ENCODE measurements at regions not wholly inside any gene's neighbourhood (a gene's known extent, or its start where the extent isn't known, plus 50 kb on each side); places are given as distances from the start of the nearest gene placed in this dataset.

- DNase-seq (no peak), ATAC-seq (no peak)
- Histone ChIP-seq H3K36me3 (replicated peaks in 1 of 2; ENCODE audit: insufficient read depth in 1 of 2, low read depth in 2 of 2) (no peaks in the 10 kb centered on the region), H3K9me3 (no peaks in the 10 kb centered on the region), H3K4me3 (no peak overlapping the region), H3K27me3 (no peaks in the 10 kb centered on the region), H3K27ac (no peak overlapping the region), H3K4me1 (no peaks in the 10 kb centered on the region)
- 65 to 92% methylated on average over 1 of the region's 1 CpG for WGBS, 2 donors
- TF ChIP-seq CTCF (IDR thresholded peaks at IDR 0.05) = no peak
- no peak for TF ChIP-seq POLR2A (IDR thresholded peaks at IDR 0.05)
- intact Hi-C loops (cut with DNase I) = no loop called here
Observed at GRCh38 chr2:181250691-181251090, 206.5 kb upstream of the ITGA4 start.

GRCh38 chr2:181252262-181253148, 204.7 kb upstream of the ITGA4 start:
- no peak for DNase-seq
- Histone ChIP-seq H3K27ac (no peak overlapping the region), H3K9me3 (no peaks in the 10 kb centered on the region), H3K36me3 (replicated peaks in 1 of 2; ENCODE audit: insufficient read depth in 1 of 2, low read depth in 2 of 2) (no peaks in the 10 kb centered on the region), H3K27me3 (no peaks in the 10 kb centered on the region), H3K4me3 (no peak overlapping the region), H3K4me1 (no peaks in the 10 kb centered on the region)
- TF ChIP-seq POLR2A (IDR thresholded peaks at IDR 0.05) = no peak
- no peak for TF ChIP-seq CTCF (IDR thresholded peaks at IDR 0.05)
- intact Hi-C loops (cut with DNase I) = no loop called here
- whole genome bisulfite sequencing, 2 donors = 51 to 67% methylated on average over 5 of the region's 5 CpGs
- no peak for ATAC-seq

- DNase-seq = no peak
- ATAC-seq = no peak
Observed at GRCh38 chr2:181253438-181253837, 203.7 kb upstream of the ITGA4 start.

DNA sequence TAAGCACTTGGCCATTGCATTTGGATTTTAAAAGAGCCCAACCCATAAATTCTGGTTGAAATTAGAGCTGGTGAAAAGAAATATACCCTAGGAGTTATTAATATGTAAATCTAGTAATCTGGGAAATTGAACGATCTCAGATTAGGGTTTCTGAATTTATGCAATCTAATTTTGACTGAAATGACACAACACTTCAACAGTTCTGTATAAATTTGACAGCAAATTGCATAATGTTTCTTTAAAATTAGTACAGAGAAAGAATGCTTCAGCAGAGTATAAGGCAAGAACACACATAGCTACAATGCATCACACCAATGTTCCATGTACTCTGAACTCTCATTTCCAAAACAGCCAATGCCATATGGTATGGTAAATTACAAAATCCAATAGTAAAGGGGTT, 201.5 kb upstream of the ITGA4 start:
- DNase-seq (no peak), ATAC-seq (no peak)
- Histone ChIP-seq H3K9me3 (no peaks in the 10 kb centered on the region), H3K27me3 (no peaks in the 10 kb centered on the region), H3K4me3 (no peak overlapping the region), H3K36me3 (replicated peaks in 1 of 2; ENCODE audit: insufficient read depth in 1 of 2, low read depth in 2 of 2) (no peaks in the 10 kb centered on the region), H3K4me1 (no peaks in the 10 kb centered on the region), H3K27ac (no peak overlapping the region)
- TF ChIP-seq CTCF (IDR thresholded peaks at IDR 0.05) (no peak), POLR2A (IDR thresholded peaks at IDR 0.05) (no peak)
- intact Hi-C loops (cut with DNase I) = no loop called here
- 62 to 86% methylated on average over 1 of the region's 1 CpG for WGBS, 2 donors

More at GRCh38 chr2:181253438-181253837, 203.7 kb upstream of the ITGA4 start:
- WGBS, 2 donors = 79 to 90% methylated on average over 3 of the region's 3 CpGs
- H3K27ac ChIP-seq = no peak overlapping the region
- no peaks in the 10 kb centered on the region for H3K27me3 ChIP-seq
- H3K36me3 ChIP-seq (replicated peaks in 1 of 2; ENCODE audit: insufficient read depth in 1 of 2, low read depth in 2 of 2) = no peaks in the 10 kb centered on the region
- H3K9me3 ChIP-seq = no peaks in the 10 kb centered on the region
- no peak overlapping the region for H3K4me3 ChIP-seq
- TF ChIP-seq POLR2A (IDR thresholded peaks at IDR 0.05) (no peak), CTCF (IDR thresholded peaks at IDR 0.05) (no peak)
- intact Hi-C loops (cut with DNase I) = no loop called here
- no peaks in the 10 kb centered on the region for H3K4me1 ChIP-seq

DNA sequence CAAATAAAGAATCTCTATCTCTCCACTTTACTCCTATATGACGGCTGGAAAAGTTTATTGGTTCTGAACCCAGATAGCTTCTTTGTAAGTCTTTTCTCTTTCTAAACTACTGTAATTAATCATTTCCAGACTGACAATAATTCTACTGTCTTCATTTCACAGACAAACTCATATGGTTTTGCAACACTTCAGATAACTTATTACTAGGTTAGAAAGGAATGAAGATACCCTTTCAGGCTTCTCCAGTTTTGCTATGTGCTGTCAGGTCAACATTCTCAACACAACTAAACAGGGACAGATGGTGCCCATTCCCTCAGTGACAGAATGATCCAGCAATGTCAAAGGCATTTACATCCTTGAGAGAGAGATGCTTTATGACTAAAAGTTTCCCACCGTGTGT, 198.5 kb upstream of the ITGA4 start:
- Histone ChIP-seq H3K9me3 (no peaks in the 10 kb centered on the region), H3K27me3 (no peaks in the 10 kb centered on the region), H3K27ac (no peak overlapping the region), H3K36me3 (replicated peaks in 1 of 2; ENCODE audit: insufficient read depth in 1 of 2, low read depth in 2 of 2) (no peaks in the 10 kb centered on the region), H3K4me3 (no peak overlapping the region), H3K4me1 (no peaks in the 10 kb centered on the region)
- ATAC-seq (no peak), DNase-seq (no peak)
- WGBS, 2 donors = 35 to 46% methylated on average over 2 of the region's 2 CpGs
- TF ChIP-seq POLR2A (IDR thresholded peaks at IDR 0.05) = no peak
- no peak for TF ChIP-seq CTCF (IDR thresholded peaks at IDR 0.05)
- intact Hi-C loops (cut with DNase I) = no loop called here
